SK-N-SH (cell line): ENCODE measurements at regions not wholly inside any gene's neighbourhood (a gene's known extent, or its start where the extent isn't known, plus 50 kb on each side); places are given as distances from the start of the nearest gene placed in this dataset.

Experiments
- CTCF ChIA-PET: fragments of 300-600, 350-600 bp; formaldehyde crosslinking; extraction: SDS; loops from one replicate; lab custom pipeline; 2021; lab: Yijun Ruan, JAX
- POLR2A ChIA-PET: fragments of 350-600 bp; sonication (Branson Sonifier 250); formaldehyde crosslinking; extraction: SDS; loops from one replicate; lab custom pipeline; 2020; ENCODE audit warnings: antibody characterized with exemption, inconsistent platforms; lab: Yijun Ruan, JAX
- DNase-seq: peaks from one replicate; pipeline ENCODE4 v3.0.0; 2012
- H2AFZ ChIP-seq: fragments of 200-600 bp; sonication (generic); 2 replicates; pipeline ENCODE4 v1.8.1; 2016; ENCODE audit warnings: antibody characterized with exemption, mild to moderate bottlenecking, low read depth
- H3F3A ChIP-seq: fragments of 200-600 bp; sonication (generic); replicated peaks from 2 replicates; pipeline ENCODE3; 2016; ENCODE audit warnings: antibody characterized with exemption, mild to moderate bottlenecking; ENCODE audit not compliant: insufficient read depth
- H3K27ac ChIP-seq, 2 experiments: fragments of 200-500 bp in 1 of 2; fragments of 200-600 bp in 1 of 2; sonication (Bioruptor generic) in 1 of 2; sonication (generic), shearing (Covaris generic) in 1 of 2; 2 replicates each; pipeline versions ENCODE4 v1.5.1 to v1.6.1; 2014 to 2016; ENCODE audit warnings: low read depth in 2 of 2, inconsistent platforms in 1 of 2, low read length in 1 of 2, mild to moderate bottlenecking in 1 of 2, mixed read lengths in 1 of 2
- H3K27me3 ChIP-seq: fragments of 200-600 bp; sonication (generic), shearing (Covaris generic); 2 replicates; pipeline ENCODE4 v1.6.1; 2016; ENCODE audit warnings: mixed run types; ENCODE audit not compliant: insufficient read depth
- H3K36me3 ChIP-seq, 2 experiments: fragments of 200-500 bp in 1 of 2; fragments of 200-600 bp in 1 of 2; sonication (Bioruptor generic) in 1 of 2; sonication (generic) in 1 of 2; replicated peaks in 1 of 2; 2 replicates each; pipeline versions ENCODE3 to v1.5.1; 2014 to 2016; ENCODE audit warnings: low read length in 1 of 2, mild to moderate bottlenecking in 1 of 2; ENCODE audit not compliant: insufficient read depth in 2 of 2, control insufficient read depth in 1 of 2
- H3K4me1 ChIP-seq, 2 experiments: fragments of 200-500 bp in 1 of 2; fragments of 200-600 bp in 1 of 2; sonication (Bioruptor generic) in 1 of 2; sonication (generic), shearing (Covaris generic) in 1 of 2; 2 replicates each; pipeline versions ENCODE4 v1.5.1 to v1.6.1; 2014 to 2016; ENCODE audit warnings: low read depth in 1 of 2, low read length in 1 of 2, mixed run types in 1 of 2; ENCODE audit not compliant: insufficient read depth in 2 of 2, control insufficient read depth in 1 of 2
- H3K4me2 ChIP-seq: fragments of 200-600 bp; sonication (generic), shearing (Covaris generic); 2 replicates; pipeline ENCODE4 v1.6.1; 2017; ENCODE audit warnings: mixed run types
- H3K4me3 ChIP-seq, 2 experiments: fragments of 200-500 bp in 1 of 2; fragments of 200-600 bp in 1 of 2; sonication (Bioruptor generic) in 1 of 2; sonication (generic), shearing (Covaris generic) in 1 of 2; 2 replicates each; pipeline versions ENCODE4 v1.5.1 to v1.8.1; 2014 to 2016; ENCODE audit warnings: low read depth in 2 of 2, inconsistent platforms in 1 of 2, low read length in 1 of 2, mild to moderate bottlenecking in 1 of 2, mixed read lengths in 1 of 2, moderate library complexity in 1 of 2
- H3K79me2 ChIP-seq: fragments of 200-600 bp; sonication (generic); 2 replicates; pipeline ENCODE4 v1.8.1; 2017; ENCODE audit warnings: mild to moderate bottlenecking; ENCODE audit not compliant: insufficient read depth
- H3K9ac ChIP-seq: fragments of 200-600 bp; sonication (generic); 2 replicates; pipeline ENCODE4 v1.6.1; 2017; ENCODE audit warnings: mixed run types
- H3K9me2 ChIP-seq: fragments of 200-600 bp; sonication (generic); 2 replicates; pipeline ENCODE4 v1.6.1; 2017; ENCODE audit warnings: mixed run types
- H3K9me3 ChIP-seq: fragments of 200-600 bp; sonication (generic); 2 replicates; pipeline ENCODE4 v1.6.1; 2017; ENCODE audit warnings: mixed run types, mild to moderate bottlenecking, moderate library complexity
- H4K20me1 ChIP-seq: fragments of 200-600 bp; sonication (generic); 2 replicates; pipeline ENCODE4 v1.6.1; 2017; ENCODE audit warnings: mild to moderate bottlenecking, mixed run types; ENCODE audit not compliant: insufficient read depth
- CHD2 ChIP-seq: fragments of 150-350 bp; IDR thresholded peaks from 2 replicates; pipeline ENCODE4 v1.6.1; 2018; ENCODE audit warnings: low read length; ENCODE audit not compliant: partially characterized antibody
- CTCF ChIP-seq: fragments of 200-600 bp; sonication (generic); IDR thresholded peaks from 2 replicates; pipeline ENCODE4 v1.6.1; 2017; ENCODE audit warnings: antibody characterized with exemption, mild to moderate bottlenecking, moderate library complexity
- ELF1 ChIP-seq: IDR thresholded peaks from 2 replicates; pipeline ENCODE4 v1.4.0; 2012
- EP300 ChIP-seq, 2 experiments: IDR thresholded peaks; 2 replicates each; pipeline versions ENCODE4 v1.4.0 to v1.6.1; 2012; ENCODE audit warnings: borderline replicate concordance in 1 of 2, low read depth in 1 of 2, low read length in 1 of 2
- EZH2phosphoT487 ChIP-seq: fragments of 200-600 bp; sonication (generic); IDR thresholded peaks from 2 replicates; pipeline ENCODE4 v1.6.1; 2017; ENCODE audit warnings: low read depth, mixed run types, mild to moderate bottlenecking, antibody characterized with exemption, moderate library complexity, borderline replicate concordance
- FOSL2 ChIP-seq: IDR thresholded peaks from 2 replicates; pipeline ENCODE4 v1.4.0; 2012; ENCODE audit warnings: low read depth, mild to moderate bottlenecking, moderate library complexity, borderline replicate concordance
- FOXJ3 ChIP-seq: sonication (generic); formaldehyde crosslinking; IDR thresholded peaks from 2 replicates; pipeline ENCODE4 v1.5.1; 2020; ENCODE audit warnings: mild to moderate bottlenecking, missing genetic modification reagents
- GATA2 ChIP-seq: sonication (generic); formaldehyde crosslinking; IDR thresholded peaks from 2 replicates; pipeline ENCODE4 v1.5.0; 2020; ENCODE audit warnings: mild to moderate bottlenecking, missing genetic modification reagents
- IRF3 ChIP-seq: fragments of 150-350 bp; IDR thresholded peaks from 2 replicates; pipeline ENCODE4 v1.6.1; 2016; ENCODE audit warnings: mild to moderate bottlenecking, low read depth, low read length
- MEF2A ChIP-seq: IDR thresholded peaks from 2 replicates; pipeline ENCODE4 v1.4.0; 2012; ENCODE audit warnings: low read depth, borderline replicate concordance
- MXI1 ChIP-seq: IDR thresholded peaks from 2 replicates; pipeline ENCODE4 v1.6.1; 2012; ENCODE audit warnings: mild to moderate bottlenecking, low read depth, low read length, improper control_type of control experiment
- POLR2AphosphoS5 ChIP-seq: IDR thresholded peaks from 2 replicates; pipeline ENCODE4 v1.6.1; 2012; ENCODE audit warnings: low read depth, low read length
- RAD21 ChIP-seq: IDR thresholded peaks from 2 replicates; pipeline ENCODE4 v1.6.1; 2012; ENCODE audit warnings: mild to moderate bottlenecking, low read length
- TCF12 ChIP-seq: IDR thresholded peaks from 2 replicates; pipeline ENCODE4 v1.4.0; 2012
- YY1 ChIP-seq: IDR thresholded peaks from 2 replicates; pipeline ENCODE4 v1.4.0; 2012; ENCODE audit warnings: low read depth, mild to moderate bottlenecking
- WGBS: methylation state at CpG from one replicate; pipeline ENCODE4 v1.1.6; 2017; ENCODE audit warnings: low lambda C conversion rate; 5-methylcytosine and 5-hydroxymethylcytosine counted together
- TF ChIP-seq, protein P1 (sequence below): IDR thresholded peaks from 2 replicates; pipeline ENCODE4 v1.4.0; 2012; ENCODE audit warnings: low read depth, borderline replicate concordance
- TF ChIP-seq, protein P2 (sequence below): IDR thresholded peaks from 2 replicates; pipeline ENCODE4 v1.4.0; 2012; ENCODE audit warnings: low read depth, borderline replicate concordance
- TF ChIP-seq, protein P3 (sequence below): IDR thresholded peaks from 2 replicates; pipeline ENCODE4; 2012

DNA sequence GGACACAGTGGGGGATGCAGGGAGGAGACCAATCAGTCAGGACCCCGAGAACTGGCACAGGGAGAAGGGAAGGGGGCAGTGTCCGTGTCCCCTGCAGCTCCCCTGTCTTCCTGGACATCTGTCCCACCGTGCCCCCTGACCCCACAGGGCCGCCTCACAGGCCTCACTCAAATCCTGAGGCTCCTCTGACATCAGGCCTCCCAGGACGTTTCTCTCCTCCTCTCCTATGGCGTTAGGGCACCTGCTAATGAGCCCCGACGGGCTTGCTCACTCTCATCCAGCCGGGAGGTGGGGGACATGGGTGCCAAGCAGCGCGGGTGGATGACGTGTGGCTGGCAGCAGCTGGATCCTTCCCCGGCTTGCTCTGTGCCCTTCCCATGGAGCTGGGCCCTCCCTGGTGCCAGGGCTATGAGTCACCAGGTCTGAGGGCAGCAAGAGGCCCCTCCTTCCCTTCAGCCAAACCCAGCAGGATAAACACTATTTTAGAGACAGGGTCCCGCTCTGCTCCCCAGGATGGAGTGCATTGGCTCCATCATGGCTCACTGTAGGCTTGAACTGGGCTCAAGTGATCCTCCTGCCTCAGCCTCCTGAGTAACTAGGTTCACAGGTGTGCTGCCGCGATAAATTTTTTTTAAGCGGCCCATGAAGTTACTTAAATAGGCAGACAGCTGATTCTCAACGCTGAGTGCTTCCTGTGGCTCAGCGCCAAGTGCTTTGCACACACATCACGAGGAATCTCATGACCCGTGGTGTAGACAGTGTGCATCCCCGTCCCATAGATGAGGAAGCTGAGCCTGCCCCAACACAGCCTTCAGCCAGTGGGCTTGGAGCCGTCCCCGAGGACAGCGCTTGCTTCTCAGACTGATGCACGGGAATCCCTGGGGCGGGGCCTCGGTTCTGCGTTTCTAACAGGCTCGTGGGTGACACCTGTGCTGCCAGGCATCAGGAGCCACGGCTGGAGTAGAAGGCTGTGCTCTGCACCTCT lies 64.5 kb upstream of the HDAC4 start:
- H3K4me3 ChIP-seq = no peak overlapping the region
- H2AFZ ChIP-seq = no peak overlapping the region
- CTCF ChIA-PET = no interaction called here
- H3K27ac ChIP-seq = no peak overlapping the region
- peaks cover 0 to 12% of the 10 kb centered on the region in 2 experiments; a peak in 1 of 4 replicates for H3K4me1 ChIP-seq
- no peaks in the 10 kb centered on the region for H3K9me2 ChIP-seq
- H3K36me3 ChIP-seq = no peaks in the 10 kb centered on the region
- TF ChIP-seq EZH2phosphoT487 (no peak), YY1 (no peak), MEF2A (no peak), FOXJ3 (CRISPR knock-in tag) (no peak), FOSL2 (no peak), GATA2 (no peak)
- TF ChIP-seq, protein P1, sequence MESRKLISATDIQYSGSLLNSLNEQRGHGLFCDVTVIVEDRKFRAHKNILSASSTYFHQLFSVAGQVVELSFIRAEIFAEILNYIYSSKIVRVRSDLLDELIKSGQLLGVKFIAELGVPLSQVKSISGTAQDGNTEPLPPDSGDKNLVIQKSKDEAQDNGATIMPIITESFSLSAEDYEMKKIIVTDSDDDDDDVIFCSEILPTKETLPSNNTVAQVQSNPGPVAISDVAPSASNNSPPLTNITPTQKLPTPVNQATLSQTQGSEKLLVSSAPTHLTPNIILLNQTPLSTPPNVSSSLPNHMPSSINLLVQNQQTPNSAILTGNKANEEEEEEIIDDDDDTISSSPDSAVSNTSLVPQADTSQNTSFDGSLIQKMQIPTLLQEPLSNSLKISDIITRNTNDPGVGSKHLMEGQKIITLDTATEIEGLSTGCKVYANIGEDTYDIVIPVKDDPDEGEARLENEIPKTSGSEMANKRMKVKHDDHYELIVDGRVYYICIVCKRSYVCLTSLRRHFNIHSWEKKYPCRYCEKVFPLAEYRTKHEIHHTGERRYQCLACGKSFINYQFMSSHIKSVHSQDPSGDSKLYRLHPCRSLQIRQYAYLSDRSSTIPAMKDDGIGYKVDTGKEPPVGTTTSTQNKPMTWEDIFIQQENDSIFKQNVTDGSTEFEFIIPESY = no peak
- WGBS = 33% methylated on average over 13 of the region's 31 CpGs
- no peak overlapping the region for H3K9ac ChIP-seq
- no peak overlapping the region for H3K4me2 ChIP-seq
- no peaks in the 10 kb centered on the region for H3K79me2 ChIP-seq
- H3F3A ChIP-seq = no peaks in the 10 kb centered on the region
- H3K27me3 ChIP-seq = no peaks in the 10 kb centered on the region
- no peak for DNase-seq
- no peaks in the 10 kb centered on the region for H3K9me3 ChIP-seq
- POLR2A ChIA-PET = no interaction called here
- H4K20me1 ChIP-seq = no peaks in the 10 kb centered on the region

DNA sequence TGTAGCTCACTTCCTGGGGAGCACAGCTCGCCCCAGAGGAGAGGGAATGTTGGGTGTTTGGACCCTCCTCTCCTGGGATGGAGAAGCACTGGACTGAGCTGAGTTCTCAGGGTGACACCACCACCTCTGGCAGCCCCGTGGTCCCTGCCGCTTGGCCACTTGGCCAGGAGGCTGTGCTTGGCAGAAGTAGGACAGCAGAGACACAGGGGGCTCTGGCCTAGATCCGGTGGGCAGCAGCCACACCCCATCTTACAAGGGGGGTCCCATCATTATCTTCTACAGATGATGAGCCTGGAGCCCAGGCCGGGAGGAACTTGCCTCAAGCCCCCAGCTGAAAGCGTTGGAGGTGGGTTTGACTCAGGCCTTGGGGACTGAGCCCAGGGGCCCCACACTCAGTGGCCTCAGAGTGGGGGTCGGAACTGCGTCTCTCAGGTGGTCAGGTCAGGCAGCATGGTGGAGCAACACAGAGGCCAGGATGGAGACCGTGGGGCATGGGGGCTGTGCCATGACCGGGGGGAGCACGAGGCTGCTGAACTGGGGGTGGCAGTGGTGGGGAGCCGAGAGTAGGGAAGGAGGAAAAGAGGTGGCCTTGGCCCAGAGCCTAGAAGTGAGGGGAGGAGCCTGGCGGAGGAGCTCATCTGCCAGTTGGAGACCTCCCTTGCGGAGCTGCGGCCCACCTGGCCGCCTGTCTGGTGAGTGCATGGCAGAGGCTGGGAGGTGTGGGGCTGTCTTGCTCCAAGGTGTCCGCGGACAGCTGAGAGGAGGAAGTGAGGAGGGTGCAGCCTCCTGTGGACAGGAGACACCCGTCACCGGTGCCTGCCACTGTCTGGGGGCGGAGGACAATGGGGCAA lies 63.6 kb upstream of the HDAC4 start:
- no peak overlapping the region for H3K4me2 ChIP-seq
- H3F3A ChIP-seq = no peaks in the 10 kb centered on the region
- H3K4me1 ChIP-seq = peaks cover 0 to 12% of the 10 kb centered on the region in 2 experiments; a peak in 1 of 4 replicates
- no peaks in the 10 kb centered on the region for H3K9me2 ChIP-seq
- no peaks in the 10 kb centered on the region for H4K20me1 ChIP-seq
- H3K9ac ChIP-seq = no peak overlapping the region
- no peak overlapping the region for H3K27ac ChIP-seq
- H3K36me3 ChIP-seq = no peaks in the 10 kb centered on the region
- ChIA-PET POLR2A (no interaction called here), CTCF (no interaction called here)
- no peaks in the 10 kb centered on the region for H3K27me3 ChIP-seq
- no peaks in the 10 kb centered on the region for H3K9me3 ChIP-seq
- DNase-seq = no peak
- H3K79me2 ChIP-seq = no peaks in the 10 kb centered on the region
- H2AFZ ChIP-seq = no peak overlapping the region
- no peak overlapping the region for H3K4me3 ChIP-seq
- WGBS = 54% methylated on average over 14 of the region's 21 CpGs
- TF ChIP-seq, protein P2, sequence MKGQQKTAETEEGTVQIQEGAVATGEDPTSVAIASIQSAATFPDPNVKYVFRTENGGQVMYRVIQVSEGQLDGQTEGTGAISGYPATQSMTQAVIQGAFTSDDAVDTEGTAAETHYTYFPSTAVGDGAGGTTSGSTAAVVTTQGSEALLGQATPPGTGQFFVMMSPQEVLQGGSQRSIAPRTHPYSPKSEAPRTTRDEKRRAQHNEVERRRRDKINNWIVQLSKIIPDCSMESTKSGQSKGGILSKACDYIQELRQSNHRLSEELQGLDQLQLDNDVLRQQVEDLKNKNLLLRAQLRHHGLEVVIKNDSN = no peak
- TF ChIP-seq POLR2AphosphoS5 = no peak
- no peak for TF ChIP-seq TCF12
- no peak for TF ChIP-seq CTCF
- TF ChIP-seq ELF1 = no peak
- TF ChIP-seq GATA2 = no peak
- no peak for TF ChIP-seq FOXJ3 (CRISPR knock-in tag)
- no peak for TF ChIP-seq EP300 (IDR thresholded peaks at IDR 0.05; ENCODE audit: borderline replicate concordance in 1 of 2, low read depth in 1 of 2, low read length in 1 of 2)
- no peak for TF ChIP-seq IRF3
- TF ChIP-seq, protein P3, sequence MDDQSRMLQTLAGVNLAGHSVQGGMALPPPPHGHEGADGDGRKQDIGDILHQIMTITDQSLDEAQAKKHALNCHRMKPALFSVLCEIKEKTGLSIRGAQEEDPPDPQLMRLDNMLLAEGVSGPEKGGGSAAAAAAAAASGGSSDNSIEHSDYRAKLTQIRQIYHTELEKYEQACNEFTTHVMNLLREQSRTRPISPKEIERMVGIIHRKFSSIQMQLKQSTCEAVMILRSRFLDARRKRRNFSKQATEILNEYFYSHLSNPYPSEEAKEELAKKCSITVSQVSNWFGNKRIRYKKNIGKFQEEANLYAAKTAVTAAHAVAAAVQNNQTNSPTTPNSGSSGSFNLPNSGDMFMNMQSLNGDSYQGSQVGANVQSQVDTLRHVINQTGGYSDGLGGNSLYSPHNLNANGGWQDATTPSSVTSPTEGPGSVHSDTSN = no peak
- TF ChIP-seq MXI1 = no peak
- TF ChIP-seq RAD21 = no peak
- no peak for TF ChIP-seq CHD2
